ENCODE measurements at regions not wholly inside any gene's neighbourhood (a gene's known extent, or its start where the extent isn't known, plus 50 kb on each side); places are given as distances from the start of the nearest gene placed in this dataset.
"Not testable (repeated sequence)": the region's sequence is repeated elsewhere in the genome, so short reads cannot be mapped to it uniquely, and the experiment has no call there.

DNA sequence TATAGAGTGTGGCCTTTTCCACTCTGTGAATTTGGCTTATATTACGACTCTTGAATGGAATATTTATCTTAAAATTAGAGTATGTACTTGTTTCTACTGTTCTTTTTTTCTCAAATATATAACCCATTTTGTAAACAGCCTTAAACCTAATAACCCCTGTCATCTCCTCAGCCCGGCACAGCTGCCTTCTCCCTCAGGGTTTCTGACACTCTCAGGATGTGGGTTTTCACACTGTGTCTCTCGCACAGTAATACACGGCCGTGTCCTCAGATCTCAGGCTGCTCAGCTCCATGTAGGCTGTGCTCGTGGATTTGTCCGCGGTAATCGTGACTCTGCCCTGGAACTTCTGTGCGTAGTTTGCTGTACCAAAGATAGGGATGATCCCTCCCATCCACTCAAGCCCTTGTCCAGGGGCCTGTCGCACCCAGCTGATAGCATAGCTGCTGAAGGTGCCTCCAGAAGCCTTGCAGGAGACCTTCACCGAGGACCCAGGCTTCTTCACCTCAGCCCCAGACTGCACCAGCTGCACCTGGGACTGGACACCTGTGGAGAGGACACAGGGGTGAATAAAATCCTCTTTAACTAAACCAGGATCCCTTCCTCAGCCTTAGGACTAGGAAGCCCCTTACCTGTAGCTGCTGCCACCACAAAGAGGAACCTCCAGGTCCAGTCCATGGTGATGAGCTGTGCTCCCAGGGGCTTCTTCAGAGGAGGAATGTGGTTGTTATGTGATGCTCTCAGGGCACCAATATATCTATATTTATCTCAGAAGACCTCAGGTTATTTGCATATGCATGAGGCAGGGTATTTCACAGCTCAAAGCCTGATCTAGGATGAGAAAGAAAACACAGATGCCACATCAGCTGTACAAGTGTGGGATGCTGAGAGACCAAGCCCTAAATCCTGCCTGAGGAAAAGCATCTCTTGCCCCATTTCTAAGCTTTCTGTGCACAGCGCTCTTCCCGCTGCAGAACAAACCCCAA, 1188.4 kb downstream of the TMEM121 start:
- no CpG with 5 or more reads among the region's 14 CpGs for WGBS, 2 experiments (ENCODE audit: insufficient coverage in 2 of 2)
- H3K4me3 ChIP-seq (ENCODE audit: extremely low read depth, insufficient read depth, low read length, poor library complexity, severe bottlenecking), result not testable (repeated sequence)

GRCh38 chr14:106717544-106717943, 1191.2 kb downstream of the TMEM121 start:
- WGBS, 2 experiments (ENCODE audit: insufficient coverage in 2 of 2), result 17 to 20% methylated on average over 1 of the region's 11 CpGs
- not testable (repeated sequence) for H3K36me3 ChIP-seq (ENCODE audit: control insufficient read depth, insufficient read depth, low read length); H3K27ac ChIP-seq (ENCODE audit: low read depth, low read length, severe bottlenecking); H3K4me1 ChIP-seq (ENCODE audit: control insufficient read depth, insufficient read depth, low read length, poor library complexity, severe bottlenecking); H3K9me3 ChIP-seq (ENCODE audit: control insufficient read depth, low read length); H3K4me3 ChIP-seq (ENCODE audit: extremely low read depth, insufficient read depth, low read length, poor library complexity, severe bottlenecking)

More for the DNA sequence above, 1188.4 kb downstream of the TMEM121 start:
- H3K9me3 ChIP-seq (ENCODE audit: control insufficient read depth, low read length), result peaks cover 10% of the 10 kb centered on the region
- H3K4me1 ChIP-seq (ENCODE audit: control insufficient read depth, insufficient read depth, low read length, poor library complexity, severe bottlenecking); H3K27ac ChIP-seq (ENCODE audit: low read depth, low read length, severe bottlenecking); H3K36me3 ChIP-seq (ENCODE audit: control insufficient read depth, insufficient read depth, low read length): not testable (repeated sequence)

DNA sequence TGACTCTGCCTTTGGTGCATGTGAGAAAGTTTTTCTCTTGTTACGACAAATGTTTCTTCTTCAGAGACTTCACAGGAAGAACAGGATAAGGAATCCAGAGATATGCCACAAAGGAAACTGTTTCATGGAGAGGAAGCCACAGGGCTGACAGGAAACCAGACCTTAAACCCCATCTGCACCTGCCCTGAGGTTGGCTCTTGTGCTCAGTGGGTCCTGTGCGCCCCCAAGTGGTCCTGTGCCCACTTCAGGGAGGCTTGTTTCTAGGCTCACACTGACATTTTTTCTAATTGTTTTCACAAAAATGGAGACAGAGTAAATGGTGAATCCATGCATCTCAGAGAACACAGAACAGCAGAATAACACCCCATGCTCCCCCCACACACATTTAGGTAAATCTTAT, 1193.5 kb downstream of the TMEM121 start:
- not testable (repeated sequence) for H3K36me3 ChIP-seq (ENCODE audit: control insufficient read depth, insufficient read depth, low read length); H3K4me3 ChIP-seq (ENCODE audit: extremely low read depth, insufficient read depth, low read length, poor library complexity, severe bottlenecking); H3K27ac ChIP-seq (ENCODE audit: low read depth, low read length, severe bottlenecking); H3K4me1 ChIP-seq (ENCODE audit: control insufficient read depth, insufficient read depth, low read length, poor library complexity, severe bottlenecking); H3K9me3 ChIP-seq (ENCODE audit: control insufficient read depth, low read length)
- no CpG with 5 or more reads among the region's 2 CpGs for WGBS, 2 experiments (ENCODE audit: insufficient coverage in 2 of 2)

DNA sequence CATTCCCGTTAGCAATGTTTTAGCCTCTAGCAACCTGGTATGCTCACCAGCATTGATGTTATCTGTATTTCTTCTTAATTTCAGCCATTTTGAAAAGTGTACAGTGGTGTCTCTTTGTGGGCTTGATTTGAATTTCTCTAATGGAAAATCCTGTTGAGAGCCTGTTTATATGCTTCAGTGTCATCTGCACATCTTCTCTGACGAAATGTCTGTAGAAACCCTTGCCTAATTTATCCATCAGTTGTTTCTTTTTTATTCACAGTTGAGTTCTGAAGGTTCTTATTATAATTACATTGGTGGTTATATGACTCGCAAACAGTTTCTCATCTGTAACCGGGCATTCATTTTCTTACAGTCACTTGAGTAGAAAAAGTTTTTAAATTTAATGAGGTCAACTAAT, 1195.5 kb downstream of the TMEM121 start:
- H3K36me3 ChIP-seq (ENCODE audit: control insufficient read depth, insufficient read depth, low read length); H3K4me3 ChIP-seq (ENCODE audit: extremely low read depth, insufficient read depth, low read length, poor library complexity, severe bottlenecking); H3K27ac ChIP-seq (ENCODE audit: low read depth, low read length, severe bottlenecking); H3K4me1 ChIP-seq (ENCODE audit: control insufficient read depth, insufficient read depth, low read length, poor library complexity, severe bottlenecking); H3K9me3 ChIP-seq (ENCODE audit: control insufficient read depth, low read length): not testable (repeated sequence)
- no CpG with 5 or more reads among the region's 4 CpGs for WGBS, 2 experiments (ENCODE audit: insufficient coverage in 2 of 2)

DNA sequence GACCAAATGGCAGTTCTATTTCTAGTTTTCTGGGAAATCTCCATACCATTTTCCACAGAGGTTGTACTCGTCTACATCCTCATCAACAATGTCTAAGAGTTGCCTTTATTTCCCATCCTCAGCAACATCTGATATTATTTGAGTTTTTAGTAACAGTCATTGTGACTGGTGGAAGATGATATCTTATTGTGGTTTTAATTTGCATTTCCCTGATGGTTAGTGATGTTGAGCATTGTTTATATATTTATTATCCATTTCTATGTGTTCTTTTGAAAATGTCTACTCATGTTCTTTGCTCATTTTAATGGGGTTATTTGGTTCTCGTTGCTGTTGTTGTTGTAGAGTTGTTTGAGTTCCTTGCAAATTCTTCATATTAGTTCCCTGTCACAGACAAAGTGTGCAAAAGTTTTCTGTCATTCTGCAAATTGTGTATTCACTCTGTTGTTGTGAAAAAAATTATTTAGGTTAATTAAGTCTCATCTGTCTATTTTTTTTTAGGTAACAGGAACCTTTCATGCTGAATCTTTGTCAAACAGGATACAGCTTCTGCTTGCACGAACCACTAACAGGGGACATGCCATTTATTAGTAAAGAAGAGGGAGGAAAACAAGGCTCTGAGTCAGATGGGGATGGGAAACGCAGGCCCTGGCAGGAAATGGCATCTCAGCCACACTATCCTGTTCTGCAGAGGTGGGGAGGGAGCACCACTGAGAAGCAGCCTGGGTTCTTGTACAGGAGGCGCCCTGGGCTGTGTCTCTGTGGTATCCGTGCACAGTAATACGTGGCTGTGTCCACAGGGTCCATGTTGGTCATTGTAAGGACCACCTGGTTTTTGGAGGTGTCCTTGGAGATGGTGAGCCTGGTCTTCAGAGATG, 1196.7 kb downstream of the TMEM121 start:
- not testable (repeated sequence) for H3K36me3 ChIP-seq (ENCODE audit: control insufficient read depth, insufficient read depth, low read length); H3K4me3 ChIP-seq (ENCODE audit: extremely low read depth, insufficient read depth, low read length, poor library complexity, severe bottlenecking); H3K9me3 ChIP-seq (ENCODE audit: control insufficient read depth, low read length); H3K27ac ChIP-seq (ENCODE audit: low read depth, low read length, severe bottlenecking); H3K4me1 ChIP-seq (ENCODE audit: control insufficient read depth, insufficient read depth, low read length, poor library complexity, severe bottlenecking)
- no CpG with 5 or more reads among the region's 7 CpGs for WGBS, 2 experiments (ENCODE audit: insufficient coverage in 2 of 2)

GRCh38 chr14:106727962-106728361, 1201.6 kb downstream of the TMEM121 start:
- H3K4me3 ChIP-seq (ENCODE audit: extremely low read depth, insufficient read depth, low read length, poor library complexity, severe bottlenecking); H3K4me1 ChIP-seq (ENCODE audit: control insufficient read depth, insufficient read depth, low read length, poor library complexity, severe bottlenecking); H3K27ac ChIP-seq (ENCODE audit: low read depth, low read length, severe bottlenecking); H3K9me3 ChIP-seq (ENCODE audit: control insufficient read depth, low read length); H3K36me3 ChIP-seq (ENCODE audit: control insufficient read depth, insufficient read depth, low read length): not testable (repeated sequence)
- WGBS, 2 experiments (ENCODE audit: insufficient coverage in 2 of 2), result no CpG with 5 or more reads among the region's 12 CpGs

DNA sequence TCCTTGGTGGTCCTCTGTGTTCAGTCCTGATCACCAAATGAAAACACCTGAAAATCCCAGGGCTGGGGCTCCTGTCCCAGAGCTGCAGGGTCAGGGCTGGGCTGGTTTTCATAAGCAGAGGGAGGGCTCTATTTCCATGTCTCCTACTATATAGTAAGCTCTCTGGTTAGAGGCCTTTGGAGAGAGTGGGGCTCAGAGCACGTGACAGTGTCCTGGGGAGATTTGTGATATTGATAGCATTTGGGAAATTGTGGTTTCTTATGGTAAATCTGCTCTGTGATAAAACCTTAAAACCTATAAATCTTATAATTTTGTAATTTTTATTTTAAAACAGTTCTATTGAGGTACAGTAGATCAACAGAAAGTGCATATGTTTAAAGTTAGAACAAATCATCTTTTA, 1202.2 kb downstream of the TMEM121 start:
- no peaks in the 10 kb centered on the region for H3K4me1 ChIP-seq (ENCODE audit: control insufficient read depth, insufficient read depth, low read length, poor library complexity, severe bottlenecking)
- H3K9me3 ChIP-seq (ENCODE audit: control insufficient read depth, low read length), result peaks cover 5% of the 10 kb centered on the region
- H3K4me3 ChIP-seq (ENCODE audit: extremely low read depth, insufficient read depth, low read length, poor library complexity, severe bottlenecking), result no peak overlapping the region
- no peak overlapping the region for H3K27ac ChIP-seq (ENCODE audit: low read depth, low read length, severe bottlenecking)
- no peaks in the 10 kb centered on the region for H3K36me3 ChIP-seq (ENCODE audit: control insufficient read depth, insufficient read depth, low read length)
- no CpG with 5 or more reads among the region's 1 CpG for WGBS, 2 experiments (ENCODE audit: insufficient coverage in 2 of 2)

DNA sequence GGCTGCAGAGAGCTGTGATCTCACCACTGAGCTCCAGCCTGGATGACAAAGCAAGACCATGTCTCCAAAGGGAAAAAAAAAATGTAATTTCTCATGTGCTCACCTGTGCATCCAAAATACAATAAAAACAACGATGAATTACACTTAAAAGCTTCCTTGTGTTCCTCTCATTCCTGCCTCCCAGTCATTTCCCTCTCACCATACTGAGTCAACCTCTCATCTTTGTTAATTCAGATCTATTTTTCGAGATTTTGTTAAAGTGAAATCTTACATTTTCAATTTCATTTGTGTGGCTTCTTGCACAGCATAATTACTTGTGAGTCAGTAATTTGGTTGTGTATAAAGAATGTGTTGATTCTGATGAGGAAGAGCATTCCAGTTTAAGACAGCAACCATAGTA, 1203.2 kb downstream of the TMEM121 start:
- no peak overlapping the region for H3K4me3 ChIP-seq (ENCODE audit: extremely low read depth, insufficient read depth, low read length, poor library complexity, severe bottlenecking)
- H3K36me3 ChIP-seq (ENCODE audit: control insufficient read depth, insufficient read depth, low read length), result no peaks in the 10 kb centered on the region
- 0% methylated on average over 1 of the region's 2 CpGs; no CpG with 5 or more reads in 1 of the 2 experiments for WGBS, 2 experiments (ENCODE audit: insufficient coverage in 2 of 2)
- H3K4me1 ChIP-seq (ENCODE audit: control insufficient read depth, insufficient read depth, low read length, poor library complexity, severe bottlenecking), result no peaks in the 10 kb centered on the region
- no peak overlapping the region for H3K27ac ChIP-seq (ENCODE audit: low read depth, low read length, severe bottlenecking)
- peaks cover 5% of the 10 kb centered on the region for H3K9me3 ChIP-seq (ENCODE audit: control insufficient read depth, low read length)

DNA sequence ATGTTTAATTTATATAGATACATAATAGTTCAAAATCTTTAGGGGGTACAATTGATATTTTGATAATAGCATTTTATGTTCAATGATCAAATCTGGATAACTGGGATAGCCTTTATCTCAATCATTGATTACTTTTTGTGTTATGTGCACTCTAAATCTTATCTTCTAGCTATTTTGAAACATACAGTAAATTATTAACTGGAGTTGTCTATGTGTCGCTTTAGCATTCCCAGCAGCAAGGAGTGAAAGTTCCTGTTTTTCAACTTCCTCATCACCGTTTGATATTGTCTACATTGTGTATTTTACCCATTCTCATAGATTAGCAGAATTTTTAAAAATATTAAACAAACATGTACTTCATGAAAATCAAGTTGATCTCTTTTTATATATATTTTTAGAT, 1207.4 kb downstream of the TMEM121 start:
- H3K4me1 ChIP-seq (ENCODE audit: control insufficient read depth, insufficient read depth, low read length, poor library complexity, severe bottlenecking), result no peaks in the 10 kb centered on the region
- no peaks in the 10 kb centered on the region for H3K36me3 ChIP-seq (ENCODE audit: control insufficient read depth, insufficient read depth, low read length)
- WGBS, 2 experiments (ENCODE audit: insufficient coverage in 2 of 2), result no CpG with 5 or more reads among the region's 2 CpGs
- no peak overlapping the region for H3K4me3 ChIP-seq (ENCODE audit: extremely low read depth, insufficient read depth, low read length, poor library complexity, severe bottlenecking)
- H3K27ac ChIP-seq (ENCODE audit: low read depth, low read length, severe bottlenecking), result no peak overlapping the region
- H3K9me3 ChIP-seq (ENCODE audit: control insufficient read depth, low read length), result peaks cover 21% of the 10 kb centered on the region

DNA sequence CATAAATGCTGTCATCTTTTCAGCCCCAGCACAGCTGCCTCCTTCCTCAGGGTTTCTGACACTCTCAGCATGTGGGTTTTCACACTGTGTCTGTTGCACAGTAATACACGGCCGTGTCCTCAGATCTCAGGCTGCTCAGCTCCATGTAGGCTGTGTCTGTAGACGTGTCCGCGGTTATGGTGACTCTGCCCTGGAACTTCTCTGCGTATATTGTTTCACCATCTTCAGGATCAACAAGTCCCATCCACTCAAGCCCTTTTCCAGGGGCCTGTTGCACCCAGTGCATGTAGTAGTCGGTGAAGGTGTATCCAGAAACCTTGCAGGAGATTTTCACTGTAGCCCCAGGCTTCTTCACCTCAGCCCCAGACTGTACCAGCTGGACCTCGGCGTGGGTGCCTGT, 1210.6 kb downstream of the TMEM121 start:
- WGBS, 2 experiments (ENCODE audit: insufficient coverage in 2 of 2), result 75 to 80% methylated on average over 2 of the region's 9 CpGs
- Histone ChIP-seq H3K4me3 (ENCODE audit: extremely low read depth, insufficient read depth, low read length, poor library complexity, severe bottlenecking) (no peak overlapping the region), H3K36me3 (ENCODE audit: control insufficient read depth, insufficient read depth, low read length) (no peaks in the 10 kb centered on the region), H3K4me1 (ENCODE audit: control insufficient read depth, insufficient read depth, low read length, poor library complexity, severe bottlenecking) (no peaks in the 10 kb centered on the region), H3K27ac (ENCODE audit: low read depth, low read length, severe bottlenecking) (no peak overlapping the region), H3K9me3 (ENCODE audit: control insufficient read depth, low read length) (peaks cover 15% of the 10 kb centered on the region)
